ENCODE measurements at regions not wholly inside any gene's neighbourhood (a gene's known extent, or its start where the extent isn't known, plus 50 kb on each side); places are given as distances from the start of the nearest gene placed in this dataset.

DNA sequence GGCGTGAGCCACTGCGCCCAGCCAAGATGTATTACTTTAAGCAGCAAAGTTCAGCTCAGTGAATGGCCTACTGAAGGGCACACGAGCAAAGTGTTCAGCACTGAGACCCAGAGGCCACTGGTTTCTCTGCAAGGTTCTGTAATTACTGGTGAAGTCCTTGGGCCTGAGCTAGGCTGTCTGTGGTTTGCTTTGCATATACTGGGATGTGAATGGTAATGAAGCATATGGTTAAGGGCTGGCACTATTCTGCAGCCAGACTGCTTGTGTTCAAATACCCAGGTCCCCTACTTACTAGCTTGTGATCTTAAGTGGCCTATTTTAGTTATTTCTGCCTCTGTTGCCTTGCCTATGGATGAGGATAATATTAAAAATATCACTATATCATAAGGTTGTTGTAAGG is 72.0 kb downstream of the LLPH start:
- intact Hi-C loops (cut with micrococcal nuclease; ENCODE audit: unreplicated experiment): no loop called here
- H2AFZ ChIP-seq (ENCODE audit: low read length): no peak overlapping the region
- H3K9me2 ChIP-seq (ENCODE audit: insufficient read depth, low read length): no peaks in the 10 kb centered on the region
- no peak overlapping the region for H3K4me3 ChIP-seq (ENCODE audit: low read depth, low read length, poor library complexity, severe bottlenecking)
- H3K36me3 ChIP-seq (ENCODE audit: insufficient read depth, low read length): no peaks in the 10 kb centered on the region
- POLR2A ChIA-PET: no interaction called here
- no peaks in the 10 kb centered on the region for H3K79me2 ChIP-seq (ENCODE audit: insufficient read depth, low read depth, low read length)
- no TSS peak for BruUV-seq (replicated peaks)
- DNase-seq (ENCODE audit: low spot score): no peak
- H3K27ac ChIP-seq (ENCODE audit: low read depth, low read length, poor library complexity, severe bottlenecking): no peak overlapping the region
- TF ChIP-seq, protein P1, sequence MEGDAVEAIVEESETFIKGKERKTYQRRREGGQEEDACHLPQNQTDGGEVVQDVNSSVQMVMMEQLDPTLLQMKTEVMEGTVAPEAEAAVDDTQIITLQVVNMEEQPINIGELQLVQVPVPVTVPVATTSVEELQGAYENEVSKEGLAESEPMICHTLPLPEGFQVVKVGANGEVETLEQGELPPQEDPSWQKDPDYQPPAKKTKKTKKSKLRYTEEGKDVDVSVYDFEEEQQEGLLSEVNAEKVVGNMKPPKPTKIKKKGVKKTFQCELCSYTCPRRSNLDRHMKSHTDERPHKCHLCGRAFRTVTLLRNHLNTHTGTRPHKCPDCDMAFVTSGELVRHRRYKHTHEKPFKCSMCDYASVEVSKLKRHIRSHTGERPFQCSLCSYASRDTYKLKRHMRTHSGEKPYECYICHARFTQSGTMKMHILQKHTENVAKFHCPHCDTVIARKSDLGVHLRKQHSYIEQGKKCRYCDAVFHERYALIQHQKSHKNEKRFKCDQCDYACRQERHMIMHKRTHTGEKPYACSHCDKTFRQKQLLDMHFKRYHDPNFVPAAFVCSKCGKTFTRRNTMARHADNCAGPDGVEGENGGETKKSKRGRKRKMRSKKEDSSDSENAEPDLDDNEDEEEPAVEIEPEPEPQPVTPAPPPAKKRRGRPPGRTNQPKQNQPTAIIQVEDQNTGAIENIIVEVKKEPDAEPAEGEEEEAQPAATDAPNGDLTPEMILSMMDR (conservative IDR thresholded peaks at IDR 0.05; ENCODE audit: low read length): no peak
- no peak for TF ChIP-seq EZH2phosphoT487 (IDR thresholded peaks at IDR 0.05; ENCODE audit: borderline replicate concordance, low read depth, low read length)
- no peaks in the 10 kb centered on the region for H4K20me1 ChIP-seq (ENCODE audit: insufficient read depth, low read length)
- H3K9me3 ChIP-seq (ENCODE audit: low read length): no peaks in the 10 kb centered on the region
- CTCF ChIA-PET (ENCODE audit: unreplicated experiment): no interaction called here
- H3K4me1 ChIP-seq (ENCODE audit: insufficient read depth, low read length, poor library complexity, severe bottlenecking): no peaks in the 10 kb centered on the region
- no peak overlapping the region for H3K4me2 ChIP-seq (ENCODE audit: low read length)

DNA sequence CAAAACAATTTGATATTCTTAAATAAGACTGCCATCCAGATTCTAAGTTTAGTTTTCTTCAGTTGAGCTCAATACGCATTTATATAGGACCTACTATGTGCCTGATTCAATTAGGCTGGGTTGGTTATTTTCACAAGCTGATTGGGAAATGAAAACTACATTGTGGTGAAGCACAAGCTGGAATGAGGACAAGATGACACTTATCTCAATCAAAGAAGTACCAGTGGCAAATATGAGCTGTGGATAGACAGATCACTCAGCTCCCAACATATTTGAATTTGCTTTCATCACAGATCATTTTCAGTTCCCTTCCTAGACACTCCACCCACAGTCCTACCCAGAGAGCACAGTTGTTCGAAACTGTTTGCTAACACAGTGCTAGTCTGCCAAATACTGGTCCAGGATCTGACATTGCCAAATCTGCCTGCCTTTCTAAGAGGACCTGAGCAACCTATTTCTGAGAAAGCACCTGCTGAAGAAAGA is 74.7 kb downstream of the LLPH start:
- Histone ChIP-seq H3K79me2 (ENCODE audit: insufficient read depth, low read depth, low read length) (no peaks in the 10 kb centered on the region), H2AFZ (ENCODE audit: low read length) (no peak overlapping the region), H3K4me1 (ENCODE audit: insufficient read depth, low read length, poor library complexity, severe bottlenecking) (no peaks in the 10 kb centered on the region), H3K9me3 (ENCODE audit: low read length) (no peaks in the 10 kb centered on the region), H3K36me3 (ENCODE audit: insufficient read depth, low read length) (no peaks in the 10 kb centered on the region), H3K4me3 (ENCODE audit: low read depth, low read length, poor library complexity, severe bottlenecking) (no peak overlapping the region), H3K27ac (ENCODE audit: low read depth, low read length, poor library complexity, severe bottlenecking) (no peak overlapping the region), H3K4me2 (ENCODE audit: low read length) (no peak overlapping the region), H3K9me2 (ENCODE audit: insufficient read depth, low read length) (no peaks in the 10 kb centered on the region), H4K20me1 (ENCODE audit: insufficient read depth, low read length) (no peaks in the 10 kb centered on the region)
- DNase-seq (ENCODE audit: low spot score): no peak
- ChIA-PET CTCF (ENCODE audit: unreplicated experiment) (no interaction called here), POLR2A (no interaction called here)
- intact Hi-C loops (cut with micrococcal nuclease; ENCODE audit: unreplicated experiment): no loop called here
- no TSS peak for BruUV-seq (replicated peaks)
- no peak for TF ChIP-seq EZH2phosphoT487 (IDR thresholded peaks at IDR 0.05; ENCODE audit: borderline replicate concordance, low read depth, low read length)
- TF ChIP-seq, protein P1 (conservative IDR thresholded peaks at IDR 0.05; ENCODE audit: low read length): no peak

- Histone ChIP-seq H4K20me1 (ENCODE audit: insufficient read depth, low read length) (no peaks in the 10 kb centered on the region), H3K9me2 (ENCODE audit: insufficient read depth, low read length) (no peaks in the 10 kb centered on the region), H2AFZ (ENCODE audit: low read length) (no peak overlapping the region), H3K4me1 (ENCODE audit: insufficient read depth, low read length, poor library complexity, severe bottlenecking) (no peaks in the 10 kb centered on the region), H3K9me3 (ENCODE audit: low read length) (no peaks in the 10 kb centered on the region), H3K4me3 (ENCODE audit: low read depth, low read length, poor library complexity, severe bottlenecking) (no peak overlapping the region), H3K4me2 (ENCODE audit: low read length) (no peak overlapping the region), H3K79me2 (ENCODE audit: insufficient read depth, low read depth, low read length) (no peaks in the 10 kb centered on the region), H3K36me3 (ENCODE audit: insufficient read depth, low read length) (no peaks in the 10 kb centered on the region), H3K27ac (ENCODE audit: low read depth, low read length, poor library complexity, severe bottlenecking) (no peak overlapping the region)
- no TSS peak for BruUV-seq (replicated peaks)
- DNase-seq (ENCODE audit: low spot score): no peak
- TF ChIP-seq, protein P1 (conservative IDR thresholded peaks at IDR 0.05; ENCODE audit: low read length): no peak
- TF ChIP-seq EZH2phosphoT487 (IDR thresholded peaks at IDR 0.05; ENCODE audit: borderline replicate concordance, low read depth, low read length): no peak
- POLR2A ChIA-PET: no interaction called here
- CTCF ChIA-PET (ENCODE audit: unreplicated experiment): no interaction called here
- intact Hi-C loops (cut with micrococcal nuclease; ENCODE audit: unreplicated experiment): no loop called here
These were observed 77.4 kb downstream of the LLPH start for GRCh38 chr12:66052988-66053615.
